ENCODE measurements at regions not wholly inside any gene's neighbourhood (a gene's known extent, or its start where the extent isn't known, plus 50 kb on each side); places are given as distances from the start of the nearest gene placed in this dataset.

DNA sequence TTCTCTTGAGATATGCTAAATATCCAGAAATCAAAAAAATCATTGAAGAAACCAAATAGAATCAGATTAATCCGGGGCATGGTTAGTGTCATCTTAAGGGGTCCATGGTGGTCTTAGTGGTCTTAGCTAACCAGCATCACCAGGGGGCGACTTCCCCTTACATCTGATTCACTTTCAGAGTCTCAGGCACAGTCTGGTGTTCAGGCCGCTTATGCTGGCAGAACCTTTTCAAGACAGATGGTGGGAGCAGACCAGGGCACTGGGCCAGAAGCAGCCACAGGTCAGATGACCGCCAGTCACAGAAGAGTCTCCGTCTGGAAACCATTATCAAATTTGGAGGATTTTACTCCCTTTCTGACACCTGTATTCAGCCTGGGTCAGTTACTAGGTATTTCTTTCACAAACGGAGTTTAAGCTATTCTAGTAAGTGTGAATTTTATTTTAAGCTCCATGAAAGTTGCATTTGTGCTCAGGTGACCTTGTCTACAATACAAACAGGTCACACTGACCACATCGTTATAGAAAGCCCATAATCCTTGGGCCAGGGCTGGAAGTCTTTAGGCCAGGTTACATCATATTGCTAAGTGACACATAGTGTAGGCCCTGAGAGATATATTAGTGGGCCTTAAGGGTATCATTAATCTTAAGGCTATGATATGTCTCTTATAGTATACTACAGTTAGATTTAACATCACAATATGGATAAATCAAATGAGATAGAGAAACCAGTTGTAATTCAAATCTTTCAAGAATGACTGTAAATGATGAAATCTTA lies 365.5 kb downstream of the GBE1 start:
- 78% methylated on average over 7 of the region's 7 CpGs for WGBS
- no peak for DNase-seq (ENCODE audit: low spot score)
- no peaks in the 10 kb centered on the region for H3K36me3 ChIP-seq (ENCODE audit: control insufficient read depth in 4 of 4, insufficient read depth in 3 of 4, low read depth in 1 of 4, low read length in 3 of 4)

DNA sequence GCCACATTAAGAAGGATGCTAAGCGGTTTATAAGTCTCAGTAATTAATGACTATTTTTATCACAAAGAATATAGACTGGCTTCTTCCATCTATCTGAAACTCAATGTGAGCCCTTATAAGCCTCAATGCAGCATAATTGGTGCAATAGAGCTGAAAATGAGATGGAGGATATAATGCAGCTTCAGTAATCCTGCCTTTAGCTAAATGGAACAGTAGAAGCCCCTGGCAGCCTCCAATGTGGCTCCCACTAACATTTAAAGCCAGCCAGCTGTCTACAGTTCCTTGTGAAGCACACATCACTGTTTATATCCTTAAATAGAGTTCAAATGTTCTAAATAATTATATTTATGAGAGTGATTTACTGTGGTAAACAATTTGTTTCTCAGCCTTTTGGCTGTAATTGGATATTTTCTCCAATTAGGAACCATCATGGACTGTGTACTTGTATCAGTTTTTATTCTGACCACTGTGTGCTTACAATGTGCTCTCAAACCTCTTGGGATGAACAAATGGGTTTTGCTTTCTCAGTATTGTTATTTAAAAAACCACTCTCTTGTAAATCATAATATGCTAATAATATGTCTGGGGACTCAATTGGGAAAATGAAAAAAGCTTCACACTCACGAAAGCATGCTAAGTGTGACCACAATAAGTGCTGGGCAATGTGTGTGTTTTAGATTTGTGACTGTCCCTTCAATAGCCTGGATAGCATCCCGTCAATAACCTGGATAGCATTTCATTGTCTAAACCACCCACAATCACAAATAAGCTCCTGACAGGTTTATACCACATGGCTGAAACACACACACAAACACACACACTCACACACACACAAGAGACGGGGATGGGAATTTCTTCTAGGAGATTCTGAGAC lies 366.6 kb downstream of the GBE1 start:
- TF ChIP-seq, protein P1, sequence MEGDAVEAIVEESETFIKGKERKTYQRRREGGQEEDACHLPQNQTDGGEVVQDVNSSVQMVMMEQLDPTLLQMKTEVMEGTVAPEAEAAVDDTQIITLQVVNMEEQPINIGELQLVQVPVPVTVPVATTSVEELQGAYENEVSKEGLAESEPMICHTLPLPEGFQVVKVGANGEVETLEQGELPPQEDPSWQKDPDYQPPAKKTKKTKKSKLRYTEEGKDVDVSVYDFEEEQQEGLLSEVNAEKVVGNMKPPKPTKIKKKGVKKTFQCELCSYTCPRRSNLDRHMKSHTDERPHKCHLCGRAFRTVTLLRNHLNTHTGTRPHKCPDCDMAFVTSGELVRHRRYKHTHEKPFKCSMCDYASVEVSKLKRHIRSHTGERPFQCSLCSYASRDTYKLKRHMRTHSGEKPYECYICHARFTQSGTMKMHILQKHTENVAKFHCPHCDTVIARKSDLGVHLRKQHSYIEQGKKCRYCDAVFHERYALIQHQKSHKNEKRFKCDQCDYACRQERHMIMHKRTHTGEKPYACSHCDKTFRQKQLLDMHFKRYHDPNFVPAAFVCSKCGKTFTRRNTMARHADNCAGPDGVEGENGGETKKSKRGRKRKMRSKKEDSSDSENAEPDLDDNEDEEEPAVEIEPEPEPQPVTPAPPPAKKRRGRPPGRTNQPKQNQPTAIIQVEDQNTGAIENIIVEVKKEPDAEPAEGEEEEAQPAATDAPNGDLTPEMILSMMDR (IDR thresholded peaks at IDR 0.05; ENCODE audit: low read depth, low read length, missing input control), result no peak
- TF ChIP-seq GABPA (IDR thresholded peaks at IDR 0.05 in 1 of 2, conservative IDR thresholded peaks at IDR 0.05 in 1 of 2) (no peak), HNF4A (conservative IDR thresholded peaks at IDR 0.05) (no peak), RAD21 (IDR thresholded peaks at IDR 0.05) (no peak), TAF1 (conservative IDR thresholded peaks at IDR 0.05) (no peak), FOXA1 (IDR thresholded peaks at IDR 0.05) (no peak), FOXA2 (IDR thresholded peaks at IDR 0.05) (no peak), NR2F2 (IDR thresholded peaks at IDR 0.05) (no peak)
- TF ChIP-seq, protein P2, sequence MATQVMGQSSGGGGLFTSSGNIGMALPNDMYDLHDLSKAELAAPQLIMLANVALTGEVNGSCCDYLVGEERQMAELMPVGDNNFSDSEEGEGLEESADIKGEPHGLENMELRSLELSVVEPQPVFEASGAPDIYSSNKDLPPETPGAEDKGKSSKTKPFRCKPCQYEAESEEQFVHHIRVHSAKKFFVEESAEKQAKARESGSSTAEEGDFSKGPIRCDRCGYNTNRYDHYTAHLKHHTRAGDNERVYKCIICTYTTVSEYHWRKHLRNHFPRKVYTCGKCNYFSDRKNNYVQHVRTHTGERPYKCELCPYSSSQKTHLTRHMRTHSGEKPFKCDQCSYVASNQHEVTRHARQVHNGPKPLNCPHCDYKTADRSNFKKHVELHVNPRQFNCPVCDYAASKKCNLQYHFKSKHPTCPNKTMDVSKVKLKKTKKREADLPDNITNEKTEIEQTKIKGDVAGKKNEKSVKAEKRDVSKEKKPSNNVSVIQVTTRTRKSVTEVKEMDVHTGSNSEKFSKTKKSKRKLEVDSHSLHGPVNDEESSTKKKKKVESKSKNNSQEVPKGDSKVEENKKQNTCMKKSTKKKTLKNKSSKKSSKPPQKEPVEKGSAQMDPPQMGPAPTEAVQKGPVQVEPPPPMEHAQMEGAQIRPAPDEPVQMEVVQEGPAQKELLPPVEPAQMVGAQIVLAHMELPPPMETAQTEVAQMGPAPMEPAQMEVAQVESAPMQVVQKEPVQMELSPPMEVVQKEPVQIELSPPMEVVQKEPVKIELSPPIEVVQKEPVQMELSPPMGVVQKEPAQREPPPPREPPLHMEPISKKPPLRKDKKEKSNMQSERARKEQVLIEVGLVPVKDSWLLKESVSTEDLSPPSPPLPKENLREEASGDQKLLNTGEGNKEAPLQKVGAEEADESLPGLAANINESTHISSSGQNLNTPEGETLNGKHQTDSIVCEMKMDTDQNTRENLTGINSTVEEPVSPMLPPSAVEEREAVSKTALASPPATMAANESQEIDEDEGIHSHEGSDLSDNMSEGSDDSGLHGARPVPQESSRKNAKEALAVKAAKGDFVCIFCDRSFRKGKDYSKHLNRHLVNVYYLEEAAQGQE (IDR thresholded peaks at IDR 0.05), result no peak
- TF ChIP-seq, protein P3, sequence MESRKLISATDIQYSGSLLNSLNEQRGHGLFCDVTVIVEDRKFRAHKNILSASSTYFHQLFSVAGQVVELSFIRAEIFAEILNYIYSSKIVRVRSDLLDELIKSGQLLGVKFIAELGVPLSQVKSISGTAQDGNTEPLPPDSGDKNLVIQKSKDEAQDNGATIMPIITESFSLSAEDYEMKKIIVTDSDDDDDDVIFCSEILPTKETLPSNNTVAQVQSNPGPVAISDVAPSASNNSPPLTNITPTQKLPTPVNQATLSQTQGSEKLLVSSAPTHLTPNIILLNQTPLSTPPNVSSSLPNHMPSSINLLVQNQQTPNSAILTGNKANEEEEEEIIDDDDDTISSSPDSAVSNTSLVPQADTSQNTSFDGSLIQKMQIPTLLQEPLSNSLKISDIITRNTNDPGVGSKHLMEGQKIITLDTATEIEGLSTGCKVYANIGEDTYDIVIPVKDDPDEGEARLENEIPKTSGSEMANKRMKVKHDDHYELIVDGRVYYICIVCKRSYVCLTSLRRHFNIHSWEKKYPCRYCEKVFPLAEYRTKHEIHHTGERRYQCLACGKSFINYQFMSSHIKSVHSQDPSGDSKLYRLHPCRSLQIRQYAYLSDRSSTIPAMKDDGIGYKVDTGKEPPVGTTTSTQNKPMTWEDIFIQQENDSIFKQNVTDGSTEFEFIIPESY (IDR thresholded peaks at IDR 0.05), result no peak
- TF ChIP-seq, protein P4, sequence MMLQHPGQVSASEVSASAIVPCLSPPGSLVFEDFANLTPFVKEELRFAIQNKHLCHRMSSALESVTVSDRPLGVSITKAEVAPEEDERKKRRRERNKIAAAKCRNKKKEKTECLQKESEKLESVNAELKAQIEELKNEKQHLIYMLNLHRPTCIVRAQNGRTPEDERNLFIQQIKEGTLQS (IDR thresholded peaks at IDR 0.05), result no peak
- Histone ChIP-seq H3K9ac (ENCODE audit: low read depth in 1 of 2, low read length in 2 of 2) (no peak overlapping the region), H3K27me3 (ENCODE audit: control insufficient read depth in 4 of 4, insufficient read depth in 4 of 4, low read length in 3 of 4) (no peaks in the 10 kb centered on the region), H3K36me3 (ENCODE audit: control insufficient read depth in 4 of 4, insufficient read depth in 3 of 4, low read depth in 1 of 4, low read length in 3 of 4) (no peaks in the 10 kb centered on the region), H3K4me1 (ENCODE audit: control insufficient read depth in 4 of 4, insufficient read depth in 4 of 4, low read length in 3 of 4) (no peaks in the 10 kb centered on the region), H3K4me3 (ENCODE audit: low read depth in 1 of 3, low read length in 3 of 3) (no peak overlapping the region), H3K27ac (ENCODE audit: low read depth in 1 of 2, low read length in 2 of 2) (no peak overlapping the region), H3K9me3 (ENCODE audit: control insufficient read depth in 4 of 4, low read length in 3 of 4) (no peaks in the 10 kb centered on the region)
- 88% methylated on average over 4 of the region's 4 CpGs for WGBS
- DNase-seq (ENCODE audit: low spot score), result no peak

More for the DNA sequence above, 365.5 kb downstream of the GBE1 start:
- no peaks in the 10 kb centered on the region for H3K9me3 ChIP-seq (ENCODE audit: control insufficient read depth in 4 of 4, low read length in 3 of 4)
- H3K9ac ChIP-seq (ENCODE audit: low read depth in 1 of 2, low read length in 2 of 2), result no peak overlapping the region
- no peaks in the 10 kb centered on the region for H3K27me3 ChIP-seq (ENCODE audit: control insufficient read depth in 4 of 4, insufficient read depth in 4 of 4, low read length in 3 of 4)
- H3K4me1 ChIP-seq (ENCODE audit: control insufficient read depth in 4 of 4, insufficient read depth in 4 of 4, low read length in 3 of 4), result no peaks in the 10 kb centered on the region
- TF ChIP-seq HNF4G (IDR thresholded peaks at IDR 0.05) (no peak), FOXA2 (IDR thresholded peaks at IDR 0.05) (no peak), GABPA (IDR thresholded peaks at IDR 0.05 in 1 of 2, conservative IDR thresholded peaks at IDR 0.05 in 1 of 2) (no peak), HNF4A (conservative IDR thresholded peaks at IDR 0.05) (no peak), RXRA (IDR thresholded peaks at IDR 0.05) (no peak), FOXA1 (IDR thresholded peaks at IDR 0.05) (no peak), YY1 (IDR thresholded peaks at IDR 0.05) (no peak), SP1 (IDR thresholded peaks at IDR 0.05) (no peak)
- TF ChIP-seq, protein P1 (IDR thresholded peaks at IDR 0.05; ENCODE audit: low read depth, low read length, missing input control), result no peak
- TF ChIP-seq, protein P3 (IDR thresholded peaks at IDR 0.05), result no peak
- H3K27ac ChIP-seq (ENCODE audit: low read depth in 1 of 2, low read length in 2 of 2), result no peak overlapping the region
- H3K4me3 ChIP-seq (ENCODE audit: low read depth in 1 of 3, low read length in 3 of 3), result no peak overlapping the region
